Chondrocyte (in vitro differentiated cells): ENCODE measurements at regions not wholly inside any gene's neighbourhood (a gene's known extent, or its start where the extent isn't known, plus 50 kb on each side); places are given as distances from the start of the nearest gene placed in this dataset.
A peak's percentile ranks its signal among the peaks of the same experiment; 100 is the strongest.

ENCODE experiments used
- DNase-seq: peaks from one replicate; pipeline ENCODE4 v3.0.0; 2021; ENCODE audit warnings: mixed read lengths, low spot score
- H3K27ac Mint-ChIP-seq: one replicate; pipeline ENCODE4 v1.8.0; 2021; ENCODE audit warnings: mild to moderate bottlenecking, moderate library complexity, mixed read lengths; ENCODE audit not compliant: unreplicated experiment
- H3K27me3 Mint-ChIP-seq: 2 replicates; pipeline ENCODE4 v1.8.0; 2021; ENCODE audit warnings: low read depth, mixed read lengths
- H3K36me3 Mint-ChIP-seq: 2 replicates; pipeline ENCODE4 v1.8.0; 2021; ENCODE audit warnings: low read depth, mixed read lengths
- H3K4me1 Mint-ChIP-seq: 2 replicates; pipeline ENCODE4 v1.8.0; 2021; ENCODE audit warnings: low read depth, mild to moderate bottlenecking, mixed read lengths
- H3K4me3 Mint-ChIP-seq: one replicate; pipeline ENCODE4 v1.8.0; 2021; ENCODE audit warnings: mild to moderate bottlenecking, moderate library complexity, mixed read lengths; ENCODE audit not compliant: unreplicated experiment
- H3K9me3 Mint-ChIP-seq: 2 replicates; pipeline ENCODE4 v1.8.0; 2021; ENCODE audit warnings: low read depth, mixed read lengths
- CTCF ChIP-seq: fragments of 200-600 bp; sonication (generic); IDR thresholded peaks from 2 replicates; pipeline ENCODE4 v1.5.0; 2021; ENCODE audit warnings: antibody characterized with exemption, mild to moderate bottlenecking, moderate library complexity

GRCh38 chr2:51170273-51170672 is 138.3 kb upstream of the NRXN1 start:
- Mint-ChIP-seq H3K4me1 (no peaks in the 10 kb centered on the region), H3K27me3 (no peaks in the 10 kb centered on the region), H3K27ac (no peak overlapping the region), H3K9me3 (peaks cover 7% of the 10 kb centered on the region), H3K36me3 (no peaks in the 10 kb centered on the region), H3K4me3 (no peak overlapping the region)
- no peak for DNase-seq
- TF ChIP-seq CTCF, result no peak

GRCh38 chr2:51165534-51166260 is 133.8 kb upstream of the NRXN1 start:
- Mint-ChIP-seq H3K4me1 (no peaks in the 10 kb centered on the region), H3K9me3 (peaks cover 7% of the 10 kb centered on the region), H3K4me3 (no peak overlapping the region), H3K36me3 (no peaks in the 10 kb centered on the region), H3K27ac (no peak overlapping the region), H3K27me3 (peaks cover 1% of the 10 kb centered on the region)
- no peak for TF ChIP-seq CTCF
- DNase-seq, result no peak

- H3K9me3 Mint-ChIP-seq, result no peaks in the 10 kb centered on the region
- H3K4me1 Mint-ChIP-seq, result no peaks in the 10 kb centered on the region
- no peak for TF ChIP-seq CTCF
- H3K27ac Mint-ChIP-seq, result no peak overlapping the region
- H3K36me3 Mint-ChIP-seq, result no peaks in the 10 kb centered on the region
- DNase-seq, result no peak
- no peak overlapping the region for H3K4me3 Mint-ChIP-seq
- H3K27me3 Mint-ChIP-seq, result peaks cover 6% of the 10 kb centered on the region
Measured at GRCh38 chr2:51158251-51158650, 126.3 kb upstream of the NRXN1 start.

GRCh38 chr2:51153236-51153635 is 121.3 kb upstream of the NRXN1 start:
- no peak for TF ChIP-seq CTCF
- Mint-ChIP-seq H3K4me1 (no peaks in the 10 kb centered on the region), H3K27me3 (no peaks in the 10 kb centered on the region), H3K36me3 (no peaks in the 10 kb centered on the region), H3K4me3 (no peak overlapping the region), H3K9me3 (peaks cover 5% of the 10 kb centered on the region), H3K27ac (no peak overlapping the region)
- no peak for DNase-seq

GRCh38 chr2:51151490-51152140 is 119.7 kb upstream of the NRXN1 start:
- H3K27ac Mint-ChIP-seq, result no peak overlapping the region
- H3K9me3 Mint-ChIP-seq, result peaks cover 5% of the 10 kb centered on the region
- no peaks in the 10 kb centered on the region for H3K4me1 Mint-ChIP-seq
- DNase-seq, result peak; percentile 92
- H3K36me3 Mint-ChIP-seq, result no peaks in the 10 kb centered on the region
- no peak overlapping the region for H3K4me3 Mint-ChIP-seq
- no peak for TF ChIP-seq CTCF
- no peaks in the 10 kb centered on the region for H3K27me3 Mint-ChIP-seq
